Stimulated activated CD4-positive, alpha-beta T cell treated with anti-CD3 and anti-CD28 coated beads, TNF-alpha, amount 100 ng/mL, for 1 hour (primary cell): ENCODE measurements at regions not wholly inside any gene's neighbourhood (a gene's known extent, or its start where the extent isn't known, plus 50 kb on each side); places are given as distances from the start of the nearest gene placed in this dataset.

Source experiments
- DNase-seq, 3 donors: peaks; one replicate each; pipeline ENCODE4 v3.0.0-alpha.2; 2020; ENCODE audit warnings: low read depth in 3 of 3, low spot score in 1 of 3

GRCh38 chr2:236405357-236405756 is 141.2 kb upstream of the ASB18 start:
- DNase-seq = no peak

GRCh38 chr2:236408090-236408489 is 143.9 kb upstream of the ASB18 start:
- no peak for DNase-seq

GRCh38 chr2:236408786-236409185 is 144.6 kb upstream of the ASB18 start:
- no peak for DNase-seq

GRCh38 chr2:236415684-236416444 is 151.7 kb upstream of the ASB18 start:
- no peak for DNase-seq

GRCh38 chr2:236417150-236417549 is 152.5 kb upstream of the ACKR3 start:
- no peak for DNase-seq

GRCh38 chr2:236430584-236430983 is 139.0 kb upstream of the ACKR3 start:
- DNase-seq = no peak

GRCh38 chr2:236434593-236434992 is 135.0 kb upstream of the ACKR3 start:
- DNase-seq = no peak

GRCh38 chr2:236440110-236440881 is 129.3 kb upstream of the ACKR3 start:
- no peak for DNase-seq

- no peak for DNase-seq
Observed at GRCh38 chr2:236444187-236444586, 125.4 kb upstream of the ACKR3 start.

- no peak for DNase-seq
Observed at GRCh38 chr2:236445678-236446077, 123.9 kb upstream of the ACKR3 start.

GRCh38 chr2:236446521-236446920 is 123.1 kb upstream of the ACKR3 start:
- no peak for DNase-seq

GRCh38 chr2:236449167-236449761 is 120.4 kb upstream of the ACKR3 start:
- DNase-seq = no peak

- DNase-seq = no peak
Observed at GRCh38 chr2:236452238-236452637, 117.4 kb upstream of the ACKR3 start.

GRCh38 chr2:236454076-236454475 is 115.5 kb upstream of the ACKR3 start:
- no peak for DNase-seq

GRCh38 chr2:236459393-236459792 is 110.2 kb upstream of the ACKR3 start:
- DNase-seq = no peak

GRCh38 chr2:236464140-236464539 is 105.5 kb upstream of the ACKR3 start:
- DNase-seq = no peak

GRCh38 chr2:236472720-236473495 is 96.7 kb upstream of the ACKR3 start:
- no peak for DNase-seq

GRCh38 chr2:236473691-236474090 is 95.9 kb upstream of the ACKR3 start:
- DNase-seq = no peak

GRCh38 chr2:236479814-236480213 is 89.8 kb upstream of the ACKR3 start:
- no peak for DNase-seq

GRCh38 chr2:236483102-236483501 is 86.5 kb upstream of the ACKR3 start:
- no peak for DNase-seq

- DNase-seq = no peak
Observed at GRCh38 chr2:236485519-236485918, 84.1 kb upstream of the ACKR3 start.
